Epithelial cell of esophagus (primary cell): ENCODE measurements at regions not wholly inside any gene's neighbourhood (a gene's known extent, or its start where the extent isn't known, plus 50 kb on each side); places are given as distances from the start of the nearest gene placed in this dataset.

Experiments
- DNase-seq: peaks from one replicate; pipeline ENCODE4 v3.0.0; 2010; ENCODE audit warnings: low read depth
- H3K4me3 ChIP-seq: 2 replicates; pipeline ENCODE4 v1.5.1; 2011; ENCODE audit warnings: mild to moderate bottlenecking, low read length, control low read depth
- CTCF ChIP-seq: IDR thresholded peaks from 2 replicates; pipeline ENCODE4 v1.5.1; 2011; ENCODE audit warnings: low read depth, mild to moderate bottlenecking, low read length, control low read depth, inconsistent platforms; ENCODE audit not compliant: insufficient read depth; ENCODE audit errors: missing control alignments

- no peak for DNase-seq
- TF ChIP-seq CTCF, result no peak
- no peak overlapping the region for H3K4me3 ChIP-seq
Measured at GRCh38 chr2:147542351-147542750, 302.5 kb upstream of the ACVR2A start.

DNA sequence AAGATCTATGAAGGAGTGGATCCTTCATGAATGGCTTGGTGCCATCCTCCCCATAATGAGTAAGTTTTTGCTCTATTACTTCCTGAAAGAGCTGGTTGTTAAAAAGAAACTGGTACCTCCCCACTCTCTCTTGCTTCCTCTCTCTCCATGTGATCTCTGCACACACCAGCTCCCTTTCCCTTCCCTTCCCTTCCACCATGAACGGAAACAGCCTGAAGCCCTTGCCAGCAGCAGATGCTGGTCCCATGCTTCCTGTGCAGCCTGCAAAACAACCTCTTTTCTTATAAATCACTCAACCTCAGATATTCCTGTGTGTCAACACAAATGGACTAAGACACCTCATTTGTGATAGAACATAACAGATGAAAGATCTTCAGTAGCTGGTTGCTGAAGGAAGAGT lies 303.5 kb upstream of the ACVR2A start:
- no peak overlapping the region for H3K4me3 ChIP-seq
- no peak for TF ChIP-seq CTCF
- no peak for DNase-seq

DNA sequence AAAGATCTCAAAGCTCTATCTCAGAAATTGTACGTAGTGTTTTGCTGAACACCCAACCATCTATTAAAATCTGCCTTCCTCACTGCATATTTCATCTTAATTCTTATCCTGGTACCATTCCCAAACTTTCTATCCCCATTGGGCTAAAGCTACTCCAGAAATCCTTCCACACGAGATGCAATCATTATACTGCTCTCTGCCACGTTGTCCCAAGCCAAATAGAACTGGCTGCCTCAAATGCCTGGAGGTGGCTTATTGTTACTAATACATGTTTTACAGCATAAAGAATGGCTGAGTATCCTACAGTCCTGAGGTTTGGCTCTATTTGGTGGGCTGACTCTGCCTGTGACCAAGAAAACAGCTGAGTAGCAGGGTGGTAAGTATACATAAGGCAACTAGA lies 306.0 kb upstream of the ACVR2A start:
- no peak overlapping the region for H3K4me3 ChIP-seq
- no peak for TF ChIP-seq CTCF
- DNase-seq, result no peak

DNA sequence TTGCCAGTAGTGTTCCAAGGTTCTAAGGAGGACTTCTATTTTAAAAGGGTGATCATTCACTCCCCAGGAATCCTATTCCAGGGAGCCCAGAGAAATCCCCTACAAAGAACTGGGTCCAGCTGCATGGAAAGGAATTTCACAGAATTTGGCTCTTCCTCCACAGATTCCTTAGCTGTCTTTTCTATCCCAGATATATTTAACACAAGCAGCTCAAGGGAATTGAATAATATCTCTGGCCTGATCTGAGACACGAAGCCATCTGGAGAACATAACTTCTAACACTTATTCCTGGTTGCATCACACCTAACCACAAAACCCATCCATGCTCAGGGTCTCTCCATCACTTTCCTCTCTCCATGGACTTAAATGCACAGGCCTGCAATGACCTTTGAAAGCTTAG lies 306.7 kb upstream of the ACVR2A start:
- no peak for DNase-seq
- no peak for TF ChIP-seq CTCF
- H3K4me3 ChIP-seq, result no peak overlapping the region

DNA sequence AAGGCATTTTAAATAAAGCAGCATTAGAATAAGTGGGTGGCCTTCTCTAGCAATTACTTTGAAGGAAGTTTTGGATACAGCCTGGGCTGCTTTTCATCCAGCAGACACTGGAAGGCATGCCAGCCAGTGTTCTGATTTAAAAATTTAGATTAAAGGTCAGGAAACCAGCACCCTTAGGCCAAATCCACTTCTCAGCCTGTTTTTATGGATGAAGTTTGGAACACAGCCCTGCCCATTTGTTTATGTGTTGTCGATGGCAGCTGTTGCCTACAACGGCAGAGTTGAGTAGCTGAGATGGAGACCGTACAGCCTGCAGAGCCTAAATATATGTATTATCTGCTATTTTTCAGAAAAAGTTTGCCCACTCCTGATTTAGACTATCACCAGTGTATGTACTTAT lies 313.6 kb upstream of the ACVR2A start:
- no peak overlapping the region for H3K4me3 ChIP-seq
- no peak for DNase-seq
- no peak for TF ChIP-seq CTCF

DNA sequence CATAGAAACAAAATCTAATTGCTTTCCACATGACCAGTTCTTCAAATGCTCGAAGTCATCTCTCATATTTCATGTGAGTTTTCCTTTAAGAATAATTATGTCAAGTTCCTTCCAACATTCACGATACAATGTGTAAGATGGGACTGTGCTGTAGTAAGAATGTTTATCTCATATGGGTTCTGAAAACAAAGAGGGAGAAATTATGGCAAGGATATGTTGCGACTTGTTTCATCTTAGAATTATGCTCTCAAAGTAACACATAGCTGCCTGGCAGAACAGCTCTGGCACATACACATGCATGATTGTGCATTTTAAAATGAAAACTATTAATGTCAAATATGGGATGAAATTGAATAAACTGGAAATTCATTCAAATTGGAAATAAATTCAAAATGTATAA lies 314.8 kb upstream of the ACVR2A start:
- DNase-seq, result peak; percentile 28
- TF ChIP-seq CTCF, result no peak
- no peak overlapping the region for H3K4me3 ChIP-seq

DNA sequence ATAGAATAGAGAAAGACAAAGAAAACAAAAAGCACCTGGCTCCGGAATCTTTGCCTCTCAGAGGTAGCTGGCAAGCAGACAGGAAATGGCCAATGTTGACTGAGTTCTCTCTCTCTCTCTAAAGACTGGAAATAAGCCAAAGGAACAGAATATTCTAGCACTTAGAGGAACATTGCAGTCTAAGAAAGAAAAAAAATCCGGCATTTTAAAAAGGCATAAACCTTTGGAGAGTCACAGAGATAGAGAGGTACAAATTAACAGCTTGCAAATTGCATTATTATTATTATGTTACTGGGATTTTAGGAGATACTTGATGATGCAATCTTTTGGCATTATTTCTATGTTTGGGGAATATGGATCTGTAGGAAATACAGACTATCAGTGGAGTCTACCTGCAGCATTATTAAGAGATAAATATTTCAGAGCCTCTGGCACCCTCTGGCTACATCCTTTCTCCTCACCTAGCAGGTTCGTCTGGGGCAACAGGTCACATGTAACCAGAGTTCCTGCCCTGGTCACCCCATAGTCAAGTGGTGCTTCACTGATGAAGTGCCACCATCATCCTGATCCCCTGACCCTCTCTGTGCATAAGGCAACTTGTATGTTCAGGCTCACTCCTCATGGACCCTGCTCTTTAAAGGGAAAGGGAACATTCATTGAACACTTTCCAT lies 318.9 kb upstream of the ACVR2A start:
- peak; percentile 58 for DNase-seq
- TF ChIP-seq CTCF, result no peak
- H3K4me3 ChIP-seq, result no peak overlapping the region
